H1 (cell line): ENCODE measurements at regions not wholly inside any gene's neighbourhood (a gene's known extent, or its start where the extent isn't known, plus 50 kb on each side); places are given as distances from the start of the nearest gene placed in this dataset.

Source experiments
- CHD1 ChIP-seq: IDR thresholded peaks from 2 replicates; pipeline ENCODE4 v1.6.1; 2012; ENCODE audit warnings: low read depth, low read length, improper control_type of control experiment
- CHD7 ChIP-seq: fragments of 300-600 bp; sonication (generic); IDR thresholded peaks from 2 replicates; pipeline ENCODE4 v1.7.1; 2012; ENCODE audit warnings: low read length, moderate library complexity, mild to moderate bottlenecking, inconsistent platforms; ENCODE audit not compliant: insufficient replicate concordance
- HDAC2 ChIP-seq, 2 experiments: fragments of 300-600 bp in 1 of 2; sonication (generic) in 1 of 2; IDR thresholded peaks; 2 replicates each; pipeline ENCODE4 v1.6.1; 2011 to 2012; ENCODE audit warnings: low read depth in 2 of 2, low read length in 2 of 2, mild to moderate bottlenecking in 2 of 2, moderate library complexity in 2 of 2, borderline replicate concordance in 1 of 2, inconsistent platforms in 1 of 2
- POU5F1 ChIP-seq: IDR thresholded peaks from 2 replicates; pipeline ENCODE4 v1.6.1; 2011; ENCODE audit warnings: low read depth, mild to moderate bottlenecking, low read length, moderate library complexity
- SIN3A ChIP-seq, 2 experiments: IDR thresholded peaks in 1 of 2; conservative IDR thresholded peaks in 1 of 2; 2 replicates each; pipeline ENCODE4 v1.6.1; 2011 to 2012; ENCODE audit warnings: low read length in 2 of 2, improper control_type of control experiment in 1 of 2, low read depth in 1 of 2, mild to moderate bottlenecking in 1 of 2
- TBP ChIP-seq: IDR thresholded peaks from 2 replicates; pipeline ENCODE4 v1.6.1; 2011; ENCODE audit warnings: low read depth, low read length, improper control_type of control experiment

DNA sequence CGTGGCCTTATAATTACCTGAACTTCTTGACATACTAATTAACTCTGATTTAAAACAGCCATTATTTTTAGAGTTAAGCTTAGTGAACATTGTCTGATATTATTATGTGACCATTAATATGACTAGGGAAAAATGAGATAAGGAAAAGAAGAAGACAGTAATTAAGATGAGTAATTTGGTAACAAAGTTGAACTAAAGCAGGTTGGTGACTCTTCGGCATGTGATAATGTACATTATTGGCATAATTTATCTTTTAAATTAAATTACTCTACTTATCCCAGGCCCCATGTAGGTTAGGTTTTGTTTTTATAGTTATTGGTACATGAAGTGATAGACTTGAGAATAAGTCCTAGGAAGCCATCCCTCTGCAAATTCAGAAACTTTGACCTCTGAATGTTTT is 249.7 kb upstream of the CFAP20DC start (continued):
- TF ChIP-seq CHD7 (no peak), SIN3A (conservative IDR thresholded peaks at IDR 0.05 in 1 of 2, IDR thresholded peaks at IDR 0.05 in 1 of 2; ENCODE audit: low read depth in 1 of 2, low read length in 2 of 2) (no peak), POU5F1 (no peak), HDAC2 (IDR thresholded peaks at IDR 0.05; ENCODE audit: borderline replicate concordance in 1 of 2, low read depth in 2 of 2, low read length in 2 of 2) (no peak), TBP (no peak), CHD1 (no peak)
